ENCODE measurements at regions not wholly inside any gene's neighbourhood (a gene's known extent, or its start where the extent isn't known, plus 50 kb on each side); places are given as distances from the start of the nearest gene placed in this dataset.

GRCh38 chr4:123114084-123114914, 191.9 kb upstream of the NUDT6 start:
- Histone ChIP-seq H3K79me2 (ENCODE audit: insufficient read depth, low read length) (no peaks in the 10 kb centered on the region), H3K4me2 (ENCODE audit: insufficient read depth, low read length) (no peak overlapping the region), H3K36me3 (ENCODE audit: insufficient read depth, low read length) (peaks cover 21% of the 10 kb centered on the region), H2AFZ (ENCODE audit: low read depth, low read length) (no peak overlapping the region), H3K4me1 (ENCODE audit: insufficient read depth, low read length) (no peaks in the 10 kb centered on the region), H3K4me3 (ENCODE audit: low read depth in 1 of 2, low read length in 2 of 2) (no peak overlapping the region), H4K20me1 (ENCODE audit: insufficient read depth, low read length) (no peaks in the 10 kb centered on the region), H3K27ac (ENCODE audit: low read length) (no peak overlapping the region), H3K9ac (ENCODE audit: low read depth, low read length) (no peak overlapping the region), H3K27me3 (ENCODE audit: insufficient read depth, low read length, poor library complexity) (no peaks in the 10 kb centered on the region), H3K9me3 (ENCODE audit: insufficient read depth, low read length, severe bottlenecking) (peaks cover 18% of the 10 kb centered on the region)
- ATAC-seq (ENCODE audit: insufficient read depth, low read depth) (no peak), DNase-seq (no peak)
- no peak for TF ChIP-seq EZH2 (IDR thresholded peaks at IDR 0.05; ENCODE audit: borderline replicate concordance, low read depth, low read length, severe bottlenecking)
- no peak for TF ChIP-seq CTCF (IDR thresholded peaks at IDR 0.05; ENCODE audit: borderline replicate concordance, extremely low read depth, low read length, poor library complexity, severe bottlenecking)

GRCh38 chr4:123114915-123115756, 192.7 kb upstream of the NUDT6 start:
- Histone ChIP-seq H3K4me1 (ENCODE audit: insufficient read depth, low read length) (no peaks in the 10 kb centered on the region), H3K79me2 (ENCODE audit: insufficient read depth, low read length) (no peaks in the 10 kb centered on the region), H4K20me1 (ENCODE audit: insufficient read depth, low read length) (no peaks in the 10 kb centered on the region), H3K9ac (ENCODE audit: low read depth, low read length) (no peak overlapping the region), H3K27ac (ENCODE audit: low read length) (no peak overlapping the region), H3K4me2 (ENCODE audit: insufficient read depth, low read length) (no peak overlapping the region), H2AFZ (ENCODE audit: low read depth, low read length) (no peak overlapping the region), H3K4me3 (ENCODE audit: low read depth in 1 of 2, low read length in 2 of 2) (no peak overlapping the region), H3K27me3 (ENCODE audit: insufficient read depth, low read length, poor library complexity) (no peaks in the 10 kb centered on the region), H3K9me3 (ENCODE audit: insufficient read depth, low read length, severe bottlenecking) (peaks cover 18% of the 10 kb centered on the region), H3K36me3 (ENCODE audit: insufficient read depth, low read length) (peaks cover 21% of the 10 kb centered on the region)
- ATAC-seq (ENCODE audit: insufficient read depth, low read depth): no peak
- TF ChIP-seq CTCF (IDR thresholded peaks at IDR 0.05; ENCODE audit: borderline replicate concordance, extremely low read depth, low read length, poor library complexity, severe bottlenecking) (no peak), EZH2 (IDR thresholded peaks at IDR 0.05; ENCODE audit: borderline replicate concordance, low read depth, low read length, severe bottlenecking) (no peak)
- no peak for DNase-seq

GRCh38 chr4:123116412-123116811, 194.0 kb upstream of the NUDT6 start:
- Histone ChIP-seq H3K4me2 (ENCODE audit: insufficient read depth, low read length) (no peak overlapping the region), H3K4me3 (ENCODE audit: low read depth in 1 of 2, low read length in 2 of 2) (no peak overlapping the region), H3K27me3 (ENCODE audit: insufficient read depth, low read length, poor library complexity) (no peaks in the 10 kb centered on the region), H3K9me3 (ENCODE audit: insufficient read depth, low read length, severe bottlenecking) (peaks cover 18% of the 10 kb centered on the region), H2AFZ (ENCODE audit: low read depth, low read length) (no peak overlapping the region), H3K79me2 (ENCODE audit: insufficient read depth, low read length) (no peaks in the 10 kb centered on the region), H4K20me1 (ENCODE audit: insufficient read depth, low read length) (no peaks in the 10 kb centered on the region), H3K4me1 (ENCODE audit: insufficient read depth, low read length) (no peaks in the 10 kb centered on the region), H3K36me3 (ENCODE audit: insufficient read depth, low read length) (peaks cover 21% of the 10 kb centered on the region), H3K9ac (ENCODE audit: low read depth, low read length) (no peak overlapping the region), H3K27ac (ENCODE audit: low read length) (no peak overlapping the region)
- DNase-seq (no peak), ATAC-seq (ENCODE audit: insufficient read depth, low read depth) (no peak)
- TF ChIP-seq CTCF (IDR thresholded peaks at IDR 0.05; ENCODE audit: borderline replicate concordance, extremely low read depth, low read length, poor library complexity, severe bottlenecking) (no peak), EZH2 (IDR thresholded peaks at IDR 0.05; ENCODE audit: borderline replicate concordance, low read depth, low read length, severe bottlenecking) (no peak)
